ENCODE measurements at regions not wholly inside any gene's neighbourhood (a gene's known extent, or its start where the extent isn't known, plus 50 kb on each side); places are given as distances from the start of the nearest gene placed in this dataset.

- CTCF ChIA-PET: no interaction called here
These were observed 2786.9 kb upstream of the PCDH20 start for GRCh38 chr13:64202517-64202916.

GRCh38 chr13:64197232-64197631 is 2781.6 kb upstream of the PCDH20 start:
- no peak overlapping the region for H3K27ac ChIP-seq
- no peak for DNase-seq (ENCODE audit: low spot score)
- POLR2A ChIA-PET (ENCODE audit: low non-redundant PET): no interaction called here
- TF ChIP-seq CTCF (conservative IDR thresholded peaks at IDR 0.05; ENCODE audit: low read depth): no peak
- CTCF ChIA-PET: no interaction called here

More at GRCh38 chr13:64202517-64202916, 2786.9 kb upstream of the PCDH20 start:
- DNase-seq (ENCODE audit: low spot score): no peak
- POLR2A ChIA-PET (ENCODE audit: low non-redundant PET): no interaction called here
- TF ChIP-seq CTCF (conservative IDR thresholded peaks at IDR 0.05; ENCODE audit: low read depth): no peak
- H3K27ac ChIP-seq: no peak overlapping the region

GRCh38 chr13:64186503-64187250 is 2771.0 kb upstream of the PCDH20 start:
- POLR2A ChIA-PET (ENCODE audit: low non-redundant PET): no interaction called here
- DNase-seq (ENCODE audit: low spot score): no peak
- no peak for TF ChIP-seq CTCF (conservative IDR thresholded peaks at IDR 0.05; ENCODE audit: low read depth)
- CTCF ChIA-PET: no interaction called here
- H3K27ac ChIP-seq: no peak overlapping the region

GRCh38 chr13:64186071-64186470 is 2770.4 kb upstream of the PCDH20 start:
- H3K27ac ChIP-seq: no peak overlapping the region
- DNase-seq (ENCODE audit: low spot score): no peak
- ChIA-PET POLR2A (ENCODE audit: low non-redundant PET) (no interaction called here), CTCF (no interaction called here)
- no peak for TF ChIP-seq CTCF (conservative IDR thresholded peaks at IDR 0.05; ENCODE audit: low read depth)

GRCh38 chr13:64180756-64181155 is 2765.1 kb upstream of the PCDH20 start:
- CTCF ChIA-PET: no interaction called here
- H3K27ac ChIP-seq: no peak overlapping the region
- POLR2A ChIA-PET (ENCODE audit: low non-redundant PET): no interaction called here
- DNase-seq (ENCODE audit: low spot score): no peak
- TF ChIP-seq CTCF (conservative IDR thresholded peaks at IDR 0.05; ENCODE audit: low read depth): no peak

GRCh38 chr13:64165826-64166225 is 2750.2 kb upstream of the PCDH20 start:
- DNase-seq (ENCODE audit: low spot score): no peak
- no peak overlapping the region for H3K27ac ChIP-seq
- CTCF ChIA-PET: no interaction called here
- TF ChIP-seq CTCF (conservative IDR thresholded peaks at IDR 0.05; ENCODE audit: low read depth): no peak
- POLR2A ChIA-PET (ENCODE audit: low non-redundant PET): no interaction called here
